ENCODE measurements at regions not wholly inside any gene's neighbourhood (a gene's known extent, or its start where the extent isn't known, plus 50 kb on each side); places are given as distances from the start of the nearest gene placed in this dataset.

- TF ChIP-seq CTCF (IDR thresholded peaks at IDR 0.05) (no peak), POLR2A (IDR thresholded peaks at IDR 0.05) (no peak)
Measured at GRCh38 chr4:187617113-187617512, 378.5 kb upstream of the ZFP42 start.

Data from gastroesophageal sphincter (tissue), 3 donors.